HEK293T (cell line): ENCODE measurements at regions not wholly inside any gene's neighbourhood (a gene's known extent, or its start where the extent isn't known, plus 50 kb on each side); places are given as distances from the start of the nearest gene placed in this dataset.
A peak's percentile ranks its signal among the peaks of the same experiment; 100 is the strongest.

Source experiments
- CTCF ChIA-PET: fragments of 350-600 bp; formaldehyde crosslinking; extraction: SDS; loops from one replicate; lab custom pipeline; 2021; ENCODE audit warnings: antibody characterized with exemption, inconsistent platforms; lab: Yijun Ruan, JAX
- POLR2A ChIA-PET: fragments of 350-600 bp; formaldehyde crosslinking; extraction: SDS; loops from one replicate; lab custom pipeline; 2020; ENCODE audit warnings: antibody characterized with exemption, inconsistent platforms; lab: Yijun Ruan, JAX
- DNase-seq: peaks from one replicate; pipeline ENCODE4 v3.0.0; 2012; ENCODE audit warnings: mixed read lengths; ENCODE audit errors: extremely low spot score
- ARNT ChIP-seq: fragments of 450-650 bp; IDR thresholded peaks from 2 replicates; pipeline ENCODE4 v1.6.1; 2017; ENCODE audit warnings: mild to moderate bottlenecking
- BHLHE40 ChIP-seq: fragments of 450-650 bp; IDR thresholded peaks from 2 replicates; pipeline ENCODE4 v1.6.1; 2016; ENCODE audit warnings: mild to moderate bottlenecking, moderate library complexity, borderline replicate concordance
- CTBP1 ChIP-seq: fragments of 450-650 bp; IDR thresholded peaks from 2 replicates; pipeline ENCODE4 v1.6.1; 2016; ENCODE audit warnings: borderline replicate concordance
- ELF4 ChIP-seq: fragments of 450-650 bp; IDR thresholded peaks from 2 replicates; pipeline ENCODE4 v1.6.1; 2017; ENCODE audit warnings: antibody characterized with exemption
- FOXA1 ChIP-seq: fragments of 450-650 bp; IDR thresholded peaks from 2 replicates; pipeline ENCODE4 v1.6.1; 2016; ENCODE audit warnings: mild to moderate bottlenecking
- FOXK2 ChIP-seq: fragments of 450-650 bp; IDR thresholded peaks from 2 replicates; pipeline ENCODE4 v1.6.1; 2016; ENCODE audit warnings: mild to moderate bottlenecking
- FOXM1 ChIP-seq: fragments of 450-650 bp; IDR thresholded peaks from 2 replicates; pipeline ENCODE4 v1.6.1; 2017; ENCODE audit warnings: mild to moderate bottlenecking, borderline replicate concordance
- HDGF ChIP-seq: fragments of 450-650 bp; IDR thresholded peaks from 2 replicates; pipeline ENCODE4 v1.6.1; 2017; ENCODE audit warnings: antibody characterized with exemption, borderline replicate concordance
- L3MBTL2 ChIP-seq: fragments of 450-650 bp; conservative IDR thresholded peaks from 2 replicates; pipeline ENCODE4 v1.6.1; 2016; ENCODE audit warnings: mild to moderate bottlenecking
- LEF1 ChIP-seq: fragments of 450-650 bp; IDR thresholded peaks from 2 replicates; pipeline ENCODE4 v1.6.1; 2017; ENCODE audit warnings: mild to moderate bottlenecking, borderline replicate concordance
- NFRKB ChIP-seq: fragments of 450-650 bp; IDR thresholded peaks from 2 replicates; pipeline ENCODE4 v1.6.1; 2016; ENCODE audit warnings: mild to moderate bottlenecking, moderate library complexity
- PKNOX1 ChIP-seq: fragments of 450-650 bp; IDR thresholded peaks from 2 replicates; pipeline ENCODE4 v1.6.1; 2016
- SP1 ChIP-seq: fragments of 450-650 bp; IDR thresholded peaks from 2 replicates; pipeline ENCODE4 v1.6.1; 2017
- SUZ12 ChIP-seq: fragments of 450-650 bp; IDR thresholded peaks from 2 replicates; pipeline ENCODE4 v1.6.1; 2016; ENCODE audit warnings: mild to moderate bottlenecking
- TARDBP ChIP-seq: fragments of 450-650 bp; IDR thresholded peaks from 2 replicates; pipeline ENCODE4 v1.6.1; 2016
- ZNF384 ChIP-seq: fragments of 450-650 bp; IDR thresholded peaks from 2 replicates; pipeline ENCODE4 v1.6.1; 2016

GRCh38 chr12:66066137-66066928, 64.2 kb downstream of the LLPH start:
- TF ChIP-seq HDGF (no peak), FOXK2 (peak; percentile 72)
- DNase-seq: peak; percentile 62
- POLR2A ChIA-PET: interaction anchor here (1.0 kb wide), 1 partner anchor 64 kb away, joined by 3 read pairs; the partner anchor contains the start of gene LLPH
- CTCF ChIA-PET: interaction anchor here (0.8 kb wide), 1 partner anchor 480 kb away, joined by 3 read pairs; no protein-coding TSS in a partner anchor

- DNase-seq: no peak
- ChIA-PET POLR2A (interaction anchor here (1.0 kb wide), 1 partner anchor 65 kb away, joined by 3 read pairs; the partner anchor contains the start of gene LLPH), CTCF (interaction anchor here (0.8 kb wide), 1 partner anchor 480 kb away, joined by 3 read pairs; no protein-coding TSS in a partner anchor)
- TF ChIP-seq ZNF384: no peak
- TF ChIP-seq FOXA1: no peak
- no peak for TF ChIP-seq FOXK2
- no peak for TF ChIP-seq PKNOX1
- TF ChIP-seq SP1: no peak
- no peak for TF ChIP-seq ARNT
- no peak for TF ChIP-seq SUZ12
- TF ChIP-seq NFRKB: no peak
Measured at GRCh38 chr12:66065641-66066136, 64.9 kb downstream of the LLPH start.

- ChIA-PET CTCF (interaction anchor here (0.8 kb wide), 1 partner anchor 479 kb away, joined by 3 read pairs; no protein-coding TSS in a partner anchor), POLR2A (no interaction called here)
- TF ChIP-seq L3MBTL2 (no peak), FOXK2 (no peak), ARNT (no peak), ELF4 (no peak), FOXA1 (no peak), NFRKB (no peak), ZNF384 (no peak), TARDBP (no peak), SUZ12 (no peak), HDGF (no peak), SP1 (no peak)
- no peak for DNase-seq
Measured at GRCh38 chr12:66065150-66065549, 65.4 kb downstream of the LLPH start.

- no peak for TF ChIP-seq SUZ12
- no peak for TF ChIP-seq NFRKB
- no peak for TF ChIP-seq ZNF384
- no peak for TF ChIP-seq FOXA1
- no peak for TF ChIP-seq ELF4
- TF ChIP-seq PKNOX1: no peak
- TF ChIP-seq FOXM1: no peak
- TF ChIP-seq FOXK2: no peak
- TF ChIP-seq SP1: no peak
- no peak for TF ChIP-seq HDGF
- TF ChIP-seq BHLHE40: no peak
- no peak for TF ChIP-seq ARNT
- CTCF ChIA-PET: no interaction called here
- POLR2A ChIA-PET: interaction anchor here (0.8 kb wide), 1 partner anchor 92 kb away, joined by 3 read pairs; no protein-coding TSS in a partner anchor
- DNase-seq: no peak
Measured at GRCh38 chr12:66063916-66064315, 66.6 kb downstream of the LLPH start.

GRCh38 chr12:66062290-66062625, 68.3 kb downstream of the LLPH start:
- TF ChIP-seq L3MBTL2 (no peak), CTBP1 (no peak), NFRKB (no peak), SP1 (no peak), BHLHE40 (no peak), FOXM1 (no peak)
- POLR2A ChIA-PET: no interaction called here
- CTCF ChIA-PET: interaction anchor here (0.6 kb wide), 2 partner anchors 9 to 66 kb away, joined by 3 read pairs; no protein-coding TSS in a partner anchor
- DNase-seq: no peak

GRCh38 chr12:66061557-66062289, 68.8 kb downstream of the LLPH start:
- DNase-seq: no peak
- ChIA-PET POLR2A (no interaction called here), CTCF (no interaction called here)
- TF ChIP-seq TARDBP (no peak), FOXK2 (no peak), ARNT (no peak), FOXA1 (no peak), CTBP1 (no peak), BHLHE40 (no peak), LEF1 (no peak), NFRKB (no peak), HDGF (no peak), FOXM1 (no peak), SUZ12 (no peak), PKNOX1 (no peak), ELF4 (no peak), L3MBTL2 (no peak), SP1 (no peak), ZNF384 (no peak)
